HuH-7 (cell line): ENCODE measurements at regions not wholly inside any gene's neighbourhood (a gene's known extent, or its start where the extent isn't known, plus 50 kb on each side); places are given as distances from the start of the nearest gene placed in this dataset.
"Not testable (repeated sequence)": the region's sequence is repeated elsewhere in the genome, so short reads cannot be mapped to it uniquely, and the experiment has no call there.

Experiments used
- DNase-seq: peaks from one replicate; pipeline ENCODE4 v3.0.0; 2011; ENCODE audit warnings: low spot score

DNA sequence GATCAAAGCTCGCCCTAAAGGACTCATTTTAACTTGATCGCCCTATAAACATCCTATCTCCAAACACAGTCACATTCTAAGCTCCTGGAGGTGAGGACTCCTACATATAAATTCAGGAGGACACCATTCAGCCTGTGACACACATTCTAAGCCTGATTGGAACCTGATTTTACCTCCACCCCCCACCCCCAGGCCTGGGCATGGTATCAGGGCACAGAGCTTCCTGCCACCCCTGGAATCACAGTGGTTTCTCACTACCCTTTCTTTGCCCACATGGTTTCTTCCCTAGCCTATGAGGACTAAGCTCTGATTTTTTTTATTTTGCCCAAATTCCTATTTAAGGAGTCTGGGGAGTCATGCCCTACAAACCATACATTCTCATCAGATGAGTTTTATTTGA lies 428.1 kb upstream of the ID2 start:
- no peak for DNase-seq

DNA sequence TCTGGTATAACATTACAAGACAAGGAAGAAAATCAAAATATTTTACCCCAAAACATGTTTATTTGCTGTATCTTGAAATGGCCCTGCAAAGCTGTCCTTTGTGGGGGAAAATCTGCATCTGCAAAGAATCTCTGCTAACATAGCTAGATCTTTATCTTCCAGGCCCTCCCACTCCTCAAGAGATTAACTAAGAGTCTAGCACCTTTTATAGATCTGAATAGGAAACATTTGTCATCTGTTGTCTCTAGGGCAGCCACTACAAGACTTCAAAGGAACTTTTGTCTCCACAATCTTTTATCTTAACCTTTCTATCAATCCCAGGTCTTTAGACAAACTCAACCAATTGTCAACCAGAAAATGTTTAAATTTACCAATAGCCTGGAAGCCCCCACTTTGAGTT lies 427.6 kb upstream of the ID2 start:
- not testable (repeated sequence) for DNase-seq

DNA sequence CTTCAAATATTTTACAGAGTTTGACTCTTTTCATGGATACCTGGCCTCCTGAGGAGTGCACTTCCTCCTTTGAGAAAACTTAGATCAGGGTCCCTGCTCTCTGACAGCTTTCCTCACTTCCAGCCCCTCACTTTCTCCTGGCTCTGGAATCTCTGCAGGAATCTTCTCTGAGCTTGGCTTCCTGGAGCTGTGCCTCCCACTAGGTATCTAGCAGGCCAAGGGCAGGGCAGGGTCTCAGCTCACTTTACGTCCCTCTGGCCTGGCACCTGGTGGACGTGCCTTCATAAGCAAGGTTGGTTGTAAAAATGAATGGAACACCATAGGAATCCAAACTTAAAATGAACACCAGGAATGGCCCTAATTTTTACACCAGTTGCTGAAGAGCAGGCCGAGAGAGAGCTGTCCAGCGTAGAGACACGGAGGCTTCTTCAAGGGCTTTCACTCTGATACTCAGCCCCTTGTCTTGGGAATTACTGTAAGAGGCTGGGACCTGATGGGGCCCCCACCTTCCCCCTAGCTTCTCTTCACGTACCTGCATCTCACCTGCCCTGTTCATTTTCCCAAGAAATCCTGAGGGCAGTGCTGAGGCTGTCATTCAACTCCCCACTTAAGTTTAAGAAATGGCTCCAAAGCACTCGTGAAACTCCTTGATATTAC lies 426.9 kb upstream of the ID2 start:
- DNase-seq: no peak

DNA sequence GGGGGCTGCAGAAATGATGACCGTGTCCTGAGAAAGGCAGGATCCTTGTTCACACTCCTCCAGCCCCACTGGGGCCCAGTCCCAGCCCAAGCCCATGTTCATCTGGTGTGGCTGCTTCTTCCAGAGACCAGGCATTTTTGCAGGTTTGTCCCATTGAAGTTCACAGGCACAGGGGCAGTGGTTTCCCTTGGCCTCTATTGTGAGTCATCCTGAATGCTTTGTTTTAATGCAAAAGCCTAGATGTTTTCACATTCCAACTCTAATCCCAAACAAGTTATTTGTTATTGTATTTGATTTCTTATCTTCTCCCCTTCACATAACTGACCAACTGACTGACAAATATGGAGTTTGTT lies 426.4 kb upstream of the ID2 start:
- no peak for DNase-seq

DNA sequence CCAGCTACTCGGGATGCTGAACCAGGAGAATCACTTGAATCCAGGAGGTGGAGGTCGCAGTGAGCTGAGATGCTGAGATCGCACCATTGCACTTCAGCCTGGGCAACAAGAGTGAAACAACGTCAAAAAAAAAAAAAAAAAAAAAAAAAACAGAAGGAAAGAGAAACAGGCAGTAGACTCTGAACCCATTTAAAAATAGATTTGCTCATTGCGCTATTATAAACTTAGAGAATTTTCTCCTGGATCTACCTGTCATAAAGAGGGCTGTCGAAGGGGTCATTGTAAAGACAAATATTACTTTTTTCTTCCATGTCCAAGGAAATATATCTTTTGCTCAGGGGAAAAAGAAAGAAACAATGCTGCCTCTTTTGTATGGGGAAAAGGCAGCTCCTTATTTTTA lies 425.0 kb upstream of the ID2 start:
- DNase-seq: no peak

DNA sequence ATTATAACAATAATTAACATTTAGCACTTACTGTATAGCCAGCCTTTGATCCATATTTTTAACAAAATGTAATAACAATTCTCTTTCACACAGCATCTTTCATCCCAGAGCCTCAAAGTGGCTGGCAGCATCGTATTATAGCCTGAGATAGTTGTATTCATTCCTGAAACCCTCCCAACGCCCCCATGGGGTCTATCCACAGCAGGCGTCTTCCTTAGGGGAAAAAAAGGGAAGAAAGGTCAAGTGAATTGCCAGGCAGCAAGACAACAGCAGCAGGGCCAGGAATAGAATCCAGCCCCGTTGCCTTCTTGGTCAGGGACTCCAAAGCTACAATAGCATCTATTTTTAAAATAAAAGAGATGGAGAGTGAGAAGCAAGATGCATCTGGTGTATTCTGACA lies 424.4 kb upstream of the ID2 start:
- DNase-seq: no peak

DNA sequence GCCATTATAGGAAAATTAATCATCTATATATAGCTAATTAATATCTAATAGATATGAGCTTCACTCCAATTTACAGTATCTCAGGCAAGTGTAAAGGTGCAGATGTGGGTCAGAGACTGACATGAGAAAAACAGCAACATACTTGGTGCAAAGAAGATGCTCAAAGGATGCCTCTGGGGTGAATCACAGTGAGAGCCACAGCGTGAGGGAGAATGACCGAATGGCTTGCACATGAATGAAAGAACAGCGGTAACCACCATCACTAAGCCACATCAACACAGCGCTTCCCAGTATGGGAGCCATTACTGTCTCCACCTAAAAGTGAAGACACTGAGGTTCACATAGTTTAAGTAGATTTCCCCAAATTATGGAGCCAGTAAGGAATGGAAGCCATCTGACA lies 423.4 kb upstream of the ID2 start:
- no peak for DNase-seq

DNA sequence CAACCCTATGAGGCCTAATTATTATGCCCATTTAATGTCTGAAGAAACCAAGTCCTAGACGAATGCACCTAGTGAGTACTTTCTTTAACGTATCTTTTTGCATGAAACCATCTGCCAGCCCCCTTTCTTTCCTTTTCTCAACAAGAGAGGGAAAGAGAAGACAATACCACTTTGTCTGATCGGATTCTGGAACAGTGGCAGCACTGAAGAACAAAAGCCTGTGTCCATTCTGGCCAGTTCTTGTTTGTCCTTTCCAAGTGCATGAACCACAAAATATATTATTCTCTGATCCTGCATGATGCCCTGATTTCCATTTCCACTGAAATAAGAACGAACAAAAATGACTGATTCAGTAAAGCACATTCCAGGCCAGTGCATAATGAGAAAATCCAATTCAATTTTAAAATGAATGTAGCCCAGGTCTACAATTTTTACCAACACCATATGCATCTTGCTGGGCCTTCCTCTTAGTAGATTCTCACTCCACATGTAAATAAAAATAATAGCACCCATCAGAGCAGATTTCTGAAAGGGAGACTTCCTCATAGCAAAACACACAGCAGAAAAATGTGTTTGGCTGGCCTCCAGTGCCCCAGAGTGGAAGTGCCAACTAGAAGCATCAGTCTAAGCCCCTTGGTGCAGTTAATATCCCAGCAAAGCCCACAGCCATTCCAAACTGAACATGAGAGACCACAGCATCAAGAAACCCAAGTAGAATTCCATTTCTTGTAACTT lies 422.6 kb upstream of the ID2 start:
- no peak for DNase-seq

DNA sequence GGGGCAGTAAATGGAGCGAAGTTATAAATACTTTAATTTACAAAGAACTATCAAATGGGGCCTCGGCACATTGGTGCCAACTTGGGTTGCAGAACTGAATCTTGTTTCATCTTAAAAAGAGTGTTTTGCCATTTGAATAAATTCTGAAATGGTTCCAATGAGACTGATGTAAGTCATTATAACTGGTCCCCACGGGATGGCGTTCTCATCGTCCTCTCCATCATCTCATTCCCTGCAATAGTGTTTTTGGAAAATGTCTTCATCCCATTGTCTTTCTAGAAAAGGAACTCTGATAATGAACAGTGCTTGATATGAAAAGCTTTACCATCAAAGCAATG lies 422.0 kb upstream of the ID2 start:
- DNase-seq: no peak

DNA sequence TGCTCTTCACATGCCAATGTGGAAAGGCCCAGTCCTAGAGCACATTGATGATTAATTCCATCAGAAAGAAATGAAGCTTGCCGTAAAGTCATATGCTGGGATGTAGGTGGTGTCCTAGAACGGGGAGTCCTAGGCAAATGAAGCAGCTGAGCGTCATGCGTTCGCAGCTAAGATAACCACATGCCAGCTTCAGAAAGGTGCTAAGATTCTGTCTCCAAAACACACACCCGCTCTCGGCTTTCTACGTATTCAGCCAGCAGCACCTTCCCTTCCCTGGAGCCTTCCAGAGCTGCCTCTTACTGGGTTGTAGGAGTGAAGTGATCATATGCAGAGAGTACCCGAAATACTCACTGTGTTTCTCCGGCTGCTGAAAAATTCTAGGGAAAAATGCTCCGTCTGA lies 421.6 kb upstream of the ID2 start:
- DNase-seq: no peak

DNA sequence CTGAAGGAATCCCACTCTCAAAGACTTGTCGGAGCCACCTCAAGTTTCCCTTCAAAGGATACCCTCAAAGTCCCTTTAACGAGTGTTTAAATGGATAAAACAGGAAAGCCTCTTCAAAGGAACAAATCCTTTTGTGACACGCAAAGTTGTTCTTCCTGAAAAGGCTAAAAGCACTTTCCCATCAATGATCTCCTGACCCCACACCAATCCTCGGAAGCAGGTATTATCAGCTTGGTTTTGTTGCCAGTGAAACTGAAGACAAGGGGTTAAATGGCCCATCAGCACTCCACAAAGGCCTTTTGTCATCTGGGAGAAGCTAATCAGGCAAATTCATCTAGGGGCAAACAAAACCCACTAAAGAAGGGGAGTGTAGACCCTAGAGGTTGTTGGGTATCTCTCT lies 418.0 kb upstream of the ID2 start:
- no peak for DNase-seq

DNA sequence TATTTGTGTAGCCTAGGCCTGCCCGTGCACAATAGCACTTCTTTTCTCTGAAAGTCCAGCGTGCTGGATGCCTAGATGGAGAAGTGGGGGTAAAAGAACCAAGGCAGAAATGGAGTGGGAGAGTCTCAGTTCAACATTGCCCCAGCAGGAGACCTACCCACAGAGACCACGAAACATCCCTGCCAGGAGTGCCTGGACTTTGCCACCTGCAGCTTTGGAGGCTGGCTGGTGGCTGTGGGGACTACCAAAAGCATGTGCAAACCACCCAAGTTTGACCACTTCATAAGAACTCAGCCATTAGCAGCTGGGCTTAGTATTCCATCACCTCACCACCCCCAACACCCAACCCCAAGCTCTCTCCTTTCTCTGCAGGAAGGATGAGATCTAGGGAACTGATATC lies 416.9 kb upstream of the ID2 start:
- DNase-seq: no peak

DNA sequence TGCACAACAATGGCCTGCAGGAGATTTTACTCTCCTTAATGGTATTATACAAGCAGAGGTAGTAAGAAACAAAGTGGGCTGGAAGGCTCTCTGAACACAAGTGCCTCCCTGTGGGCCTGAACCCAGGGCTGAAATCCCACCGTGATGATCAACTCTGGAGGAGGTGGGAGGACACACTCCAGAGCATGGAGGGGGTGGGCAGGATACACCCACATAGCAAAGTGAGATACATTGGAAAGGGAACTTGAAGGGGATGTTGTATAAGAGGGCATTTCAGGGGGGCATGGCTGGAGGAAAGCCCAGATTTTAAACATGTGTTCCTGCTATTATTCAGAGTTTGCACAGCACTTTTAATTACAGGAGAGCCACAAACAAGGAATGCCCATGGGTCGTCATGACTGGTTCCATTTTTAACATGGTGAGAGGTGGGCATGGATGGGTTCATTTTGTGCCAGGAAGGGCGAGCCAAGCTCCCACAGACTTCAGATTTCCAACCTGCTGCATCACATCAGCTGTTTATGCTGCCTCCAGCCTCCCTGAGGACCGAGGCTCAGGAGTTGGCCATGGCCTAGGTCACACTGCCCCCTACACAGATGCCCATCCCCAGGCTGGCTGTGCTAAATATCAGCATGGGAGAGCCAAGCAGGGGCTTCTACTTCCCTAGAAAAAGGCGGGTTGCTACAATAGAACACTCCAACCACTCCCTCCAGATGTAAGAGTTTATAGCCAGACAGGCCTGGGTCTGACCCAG lies 416.2 kb upstream of the ID2 start:
- no peak for DNase-seq

DNA sequence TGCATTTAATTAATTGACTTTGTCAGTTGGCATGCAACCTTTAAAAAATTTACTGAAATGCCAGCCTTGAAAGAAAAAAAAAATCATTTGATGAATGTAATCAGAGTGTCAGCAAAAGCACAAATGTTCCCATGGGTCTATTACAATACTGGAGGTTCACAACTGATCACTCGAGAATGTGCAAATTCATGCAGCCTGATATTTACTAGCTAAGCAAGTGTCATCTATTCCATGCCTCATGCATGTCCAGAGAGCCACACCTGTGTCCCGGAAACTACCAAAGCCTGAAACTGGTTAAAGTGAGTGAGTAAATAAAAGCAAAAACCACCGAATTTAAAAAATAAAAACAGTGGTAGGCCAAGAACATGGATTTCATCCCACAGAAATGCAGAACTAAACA lies 415.3 kb upstream of the ID2 start:
- no peak for DNase-seq

DNA sequence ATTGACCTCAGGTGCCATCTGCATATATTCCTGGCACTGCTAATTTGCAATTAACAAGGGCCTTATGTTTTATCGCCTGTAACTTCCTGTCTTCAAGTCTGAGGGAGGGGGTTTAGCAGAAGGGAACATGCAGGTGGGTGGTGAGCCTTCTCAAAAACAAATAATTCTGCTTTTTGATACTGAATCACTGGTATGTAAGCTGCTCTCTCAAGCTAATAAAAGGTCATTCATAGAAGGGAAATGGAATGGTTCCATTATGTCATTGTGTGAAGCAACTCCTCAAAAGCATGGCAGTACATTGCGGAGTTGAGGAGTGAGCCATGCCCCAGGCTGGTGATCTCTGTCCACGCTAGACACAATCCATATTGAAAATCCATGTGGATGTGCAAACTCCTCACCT lies 414.8 kb upstream of the ID2 start:
- DNase-seq: no peak

DNA sequence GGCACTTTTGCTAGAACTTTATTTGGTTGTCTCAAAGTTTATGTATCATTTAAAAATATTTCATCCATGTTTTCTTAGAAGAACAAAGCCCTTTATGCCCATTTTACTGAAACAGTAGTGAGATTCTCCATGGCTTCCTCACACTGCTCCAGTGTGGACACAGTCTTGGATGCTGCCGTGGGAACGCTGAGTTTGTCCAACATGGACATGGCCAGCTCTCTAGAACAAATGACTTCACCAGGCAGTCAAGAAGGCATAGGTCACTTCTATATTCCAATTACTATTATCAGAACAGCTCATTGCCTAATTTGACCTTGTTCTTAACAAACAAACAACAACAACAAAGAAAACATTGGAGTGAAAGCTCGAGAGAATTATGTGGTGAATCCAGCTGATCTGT lies 414.1 kb upstream of the ID2 start:
- no peak for DNase-seq

DNA sequence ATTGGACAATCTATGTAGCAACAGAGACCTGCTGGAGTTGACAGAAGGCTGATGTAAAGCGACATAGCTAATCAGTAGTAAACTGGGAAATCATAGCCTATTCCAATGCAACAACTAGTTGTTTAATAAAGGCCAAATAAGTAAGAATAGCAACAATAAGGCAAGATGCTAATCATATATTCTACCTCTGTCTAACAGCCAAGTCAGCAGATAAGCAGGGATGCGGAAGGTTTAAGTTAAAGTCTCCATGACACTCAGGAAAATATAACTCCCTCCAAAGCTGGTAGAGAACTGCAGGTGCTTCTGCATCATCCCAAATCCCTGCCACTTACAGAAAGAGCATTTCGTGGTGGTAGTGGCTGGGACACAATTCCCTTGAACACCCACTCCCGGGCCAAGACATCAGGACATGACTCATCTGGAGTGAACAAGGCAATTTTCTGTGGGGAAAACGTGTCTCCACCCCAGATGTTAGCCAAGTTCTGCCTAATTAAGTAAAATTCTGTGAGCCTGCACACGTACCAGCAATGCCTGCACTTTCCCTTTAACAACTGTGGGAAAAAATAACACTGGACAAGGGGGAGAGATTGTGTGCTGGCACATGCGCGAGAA lies 413.6 kb upstream of the ID2 start:
- DNase-seq: no peak

DNA sequence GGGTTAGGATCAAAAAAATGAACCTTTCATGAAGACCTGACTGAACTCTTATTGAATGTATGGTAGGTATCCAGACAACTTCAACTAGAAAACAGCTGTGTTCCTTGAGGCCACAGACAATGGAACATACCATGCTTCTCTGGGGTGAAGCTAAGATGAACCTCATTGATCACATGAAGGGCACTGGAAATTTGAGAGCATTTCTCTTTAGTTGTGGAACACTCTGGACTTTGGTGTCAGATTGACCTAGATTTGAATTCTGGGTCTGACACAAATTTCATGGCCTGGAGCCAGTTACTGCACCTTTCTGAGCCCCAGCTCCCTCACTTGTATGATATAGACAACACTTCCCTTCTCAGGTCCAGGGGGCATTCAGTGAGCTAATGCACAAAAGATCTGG lies 411.2 kb upstream of the ID2 start:
- DNase-seq: no peak

DNA sequence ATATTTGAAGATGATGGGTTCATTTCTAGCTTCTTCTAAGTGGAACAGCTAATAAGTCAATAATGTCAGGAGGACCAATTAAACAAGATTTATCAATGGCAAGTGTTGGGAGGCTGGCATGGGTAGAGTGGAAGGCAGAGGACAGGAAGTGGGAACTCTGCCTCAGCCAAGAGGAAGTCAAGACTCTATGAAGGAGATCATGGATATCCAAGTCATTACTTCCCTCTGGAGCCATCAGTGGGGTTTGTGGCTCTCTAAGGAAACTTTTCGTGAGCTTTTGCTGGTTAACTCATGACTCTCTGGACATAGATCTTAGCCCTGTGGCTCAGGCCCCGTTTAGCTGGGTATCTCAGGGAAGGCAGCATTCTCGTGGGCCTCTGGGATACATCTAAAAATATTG lies 410.4 kb upstream of the ID2 start:
- DNase-seq: no peak

DNA sequence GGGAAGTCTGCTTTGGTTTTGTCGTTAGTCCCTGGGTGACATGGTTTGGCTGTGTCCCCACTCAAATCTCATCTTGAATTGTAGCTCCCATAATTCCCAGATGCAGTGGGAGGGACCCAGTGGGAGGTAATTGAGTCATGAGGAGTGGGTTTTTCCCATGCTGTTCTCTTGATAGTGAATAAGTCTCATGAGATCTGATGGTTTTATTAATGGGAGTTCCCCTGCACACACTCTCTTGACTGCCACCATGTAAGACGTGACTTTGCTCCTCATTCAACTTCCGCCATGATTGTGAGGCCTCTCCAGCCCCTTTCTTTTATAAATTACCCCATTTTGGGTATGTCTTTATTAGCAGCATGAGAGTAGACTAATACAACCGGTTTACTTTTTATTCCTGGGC lies 405.8 kb upstream of the ID2 start:
- no peak for DNase-seq

DNA sequence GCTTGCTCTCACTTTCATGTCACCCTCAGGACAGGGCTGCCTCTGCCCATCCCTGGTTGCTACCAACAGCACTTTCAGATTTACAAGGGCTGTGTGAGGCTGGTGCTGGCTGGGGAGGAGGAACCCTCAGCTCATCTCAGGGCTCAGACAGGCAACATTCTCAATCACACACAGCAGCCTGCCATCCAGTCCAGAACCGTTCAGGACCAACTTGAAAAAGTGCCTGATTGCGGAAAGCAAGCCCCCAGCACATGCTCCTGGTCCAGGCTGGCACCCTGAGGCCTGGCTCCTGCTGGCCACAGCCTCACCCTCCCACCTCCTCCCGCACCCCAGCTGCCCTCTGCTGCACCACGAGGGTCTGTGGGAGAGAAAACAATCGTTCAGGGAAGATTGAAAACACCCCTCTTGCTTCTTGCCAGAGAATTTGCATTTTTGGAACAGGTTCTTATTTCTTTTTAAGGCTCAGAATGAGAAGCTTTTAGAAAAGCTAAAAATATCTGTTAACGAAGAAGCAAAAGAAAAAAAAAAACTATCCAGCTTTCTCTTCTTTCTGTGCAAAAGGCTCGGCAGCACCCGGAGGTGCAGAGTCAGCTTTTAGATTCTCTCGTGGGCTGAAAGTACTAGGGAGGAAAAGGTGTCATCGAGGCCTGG lies 403.8 kb upstream of the ID2 start:
- DNase-seq: no peak

DNA sequence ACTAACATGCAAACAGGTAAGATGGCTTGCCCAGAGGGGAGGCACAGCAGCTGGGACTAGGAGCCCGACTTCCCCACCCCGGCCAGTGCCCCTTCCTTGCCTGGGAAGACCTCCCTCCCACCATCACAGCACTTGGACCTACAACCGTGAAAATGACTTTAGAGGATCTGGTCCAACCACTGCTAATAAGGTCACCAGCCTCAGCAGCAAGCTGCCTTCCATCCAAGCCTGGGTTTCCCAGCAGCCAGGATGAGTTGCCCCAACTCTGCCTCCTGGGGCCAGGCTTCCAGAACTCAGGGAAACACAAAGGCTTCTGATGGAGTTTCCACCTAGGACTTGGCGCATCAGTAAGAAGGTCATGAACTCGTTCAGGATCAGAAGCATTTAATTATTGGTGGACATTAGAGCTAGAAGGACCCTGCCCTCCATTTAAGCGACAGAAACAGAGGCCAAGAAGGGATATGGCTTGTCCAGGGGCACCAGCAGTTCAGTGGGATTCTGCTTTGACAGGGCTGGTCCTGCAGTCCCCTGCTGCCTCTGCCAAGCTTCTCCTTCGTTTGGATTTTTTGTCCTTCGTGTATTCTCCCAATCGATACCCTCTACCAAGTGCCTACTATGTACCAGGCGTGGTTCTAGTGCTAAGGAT lies 403.0 kb upstream of the ID2 start:
- no peak for DNase-seq
